GM18520 (cell line): ENCODE measurements at regions not wholly inside any gene's neighbourhood (a gene's known extent, or its start where the extent isn't known, plus 50 kb on each side); places are given as distances from the start of the nearest gene placed in this dataset.
"Not testable (repeated sequence)": the region's sequence is repeated elsewhere in the genome, so short reads cannot be mapped to it uniquely, and the experiment has no call there.

Source experiments
- ATAC-seq: cut with Tn5 transposase; IDR thresholded peaks from one replicate; pipeline ENCODE4 v1.9.1; 2021; ENCODE audit not compliant: unreplicated experiment

DNA sequence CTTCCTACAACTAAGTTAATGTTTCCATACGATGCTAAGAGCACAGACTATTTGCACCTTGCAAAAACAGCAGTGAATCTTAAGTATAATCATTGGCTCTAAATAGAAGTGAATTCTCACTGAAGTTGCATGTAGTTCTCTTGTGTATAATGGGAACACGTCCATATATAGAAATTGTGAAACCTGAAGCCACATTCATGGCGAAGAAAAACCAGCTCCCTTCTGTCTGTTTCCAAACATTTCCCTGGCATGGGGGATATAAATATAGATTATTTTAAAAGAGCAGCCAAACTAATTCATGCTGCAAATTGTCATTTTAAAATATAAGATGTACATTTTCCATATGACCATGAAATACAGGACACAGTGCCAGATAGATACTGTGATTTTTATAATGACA, 71.1 kb downstream of the TRAM1L1 start:
- no peak for ATAC-seq

DNA sequence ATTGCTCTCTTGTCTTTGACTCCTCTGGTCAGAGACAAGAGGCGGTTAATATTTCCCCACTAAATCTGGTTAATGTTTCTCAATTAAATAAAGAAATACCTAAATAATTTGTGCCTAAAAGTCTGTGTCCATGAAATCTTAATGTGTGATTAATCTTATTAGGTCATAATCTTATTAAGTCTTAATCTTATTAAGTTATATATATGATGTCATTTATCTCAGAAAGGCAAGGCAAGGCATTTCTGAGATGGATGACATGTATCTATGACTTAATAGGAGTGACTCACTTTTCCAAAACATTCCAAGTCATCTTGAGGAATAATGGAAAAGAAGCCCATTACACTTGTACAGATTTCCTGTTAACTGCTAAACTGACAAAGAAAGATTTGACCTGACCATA, 74.7 kb downstream of the TRAM1L1 start:
- ATAC-seq = no peak

DNA sequence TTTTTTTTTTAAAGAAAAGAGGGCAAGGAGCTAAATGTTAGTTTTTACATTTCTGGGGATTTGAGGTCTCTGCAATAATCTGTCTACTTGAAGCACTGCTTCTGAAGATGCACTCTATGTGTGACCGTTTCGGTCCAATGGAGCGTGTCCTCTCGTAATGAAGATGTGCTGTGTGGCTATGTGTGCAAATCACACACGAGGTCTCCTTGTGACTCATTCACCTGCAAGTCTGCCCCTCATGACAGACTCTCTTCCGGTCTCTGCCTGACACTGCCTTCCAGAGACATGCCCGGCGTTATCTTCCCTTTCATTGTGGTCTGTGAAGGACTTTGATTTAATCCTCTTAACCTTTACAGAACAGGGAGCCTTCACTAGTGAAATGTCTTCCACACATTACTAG, 84.3 kb downstream of the TRAM1L1 start:
- ATAC-seq = peak; percentile 76

DNA sequence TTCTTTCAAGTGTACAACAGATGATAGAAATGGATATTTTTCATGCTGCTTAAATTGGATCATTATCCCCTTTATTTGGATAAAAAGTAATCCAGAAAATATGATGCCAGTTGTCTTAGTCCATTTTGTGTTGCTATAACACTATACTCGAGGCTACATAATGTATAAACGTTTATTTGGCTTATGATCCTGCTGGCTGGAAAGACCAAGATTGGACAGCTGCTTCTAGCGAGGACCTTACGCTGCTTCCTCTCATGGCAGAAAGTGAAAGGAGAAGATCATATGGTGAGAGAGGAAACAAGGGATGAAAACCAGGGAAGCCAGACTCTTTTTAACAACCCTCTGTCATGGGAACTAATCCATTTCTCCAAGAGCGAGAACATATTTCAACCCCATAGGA, 102.7 kb downstream of the TRAM1L1 start:
- ATAC-seq = no peak

DNA sequence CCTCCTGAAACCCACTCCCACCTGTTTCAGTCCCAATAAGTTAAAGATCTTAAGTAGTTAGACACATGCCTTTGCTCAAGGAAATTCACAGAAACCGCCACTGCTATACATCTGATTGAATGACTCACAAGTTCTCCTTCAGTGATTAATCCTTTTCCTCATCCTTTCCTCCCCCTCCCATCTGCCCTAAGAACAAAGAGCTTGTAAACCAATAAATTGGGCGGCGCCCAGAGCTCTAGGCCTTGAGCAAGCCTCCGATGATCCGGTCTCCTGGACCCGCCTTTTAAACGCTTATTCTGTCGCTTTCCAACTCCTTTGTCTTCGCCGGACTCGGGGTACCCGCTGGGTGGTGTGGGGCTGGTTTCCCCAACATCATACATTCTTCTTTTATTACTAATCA, 104.9 kb downstream of the TRAM1L1 start:
- not testable (repeated sequence) for ATAC-seq

DNA sequence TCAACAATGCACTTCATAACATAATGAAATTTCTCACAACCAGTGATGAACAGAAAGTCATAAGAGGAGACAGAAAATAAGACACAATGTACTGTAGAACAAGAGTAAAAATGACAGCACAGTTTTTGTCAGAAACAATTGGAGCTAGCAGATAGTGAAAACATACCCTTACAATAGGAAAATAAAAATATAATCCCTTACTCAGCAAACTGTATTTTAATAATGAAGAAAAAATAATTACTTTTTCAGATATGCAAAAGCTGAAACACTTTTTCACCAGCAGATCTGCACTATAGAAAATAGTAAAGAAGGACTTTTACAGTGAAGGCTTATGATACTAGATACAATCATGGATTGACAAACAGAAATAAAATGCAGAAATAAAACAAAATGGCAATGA, 126.3 kb downstream of the TRAM1L1 start:
- no peak for ATAC-seq

DNA sequence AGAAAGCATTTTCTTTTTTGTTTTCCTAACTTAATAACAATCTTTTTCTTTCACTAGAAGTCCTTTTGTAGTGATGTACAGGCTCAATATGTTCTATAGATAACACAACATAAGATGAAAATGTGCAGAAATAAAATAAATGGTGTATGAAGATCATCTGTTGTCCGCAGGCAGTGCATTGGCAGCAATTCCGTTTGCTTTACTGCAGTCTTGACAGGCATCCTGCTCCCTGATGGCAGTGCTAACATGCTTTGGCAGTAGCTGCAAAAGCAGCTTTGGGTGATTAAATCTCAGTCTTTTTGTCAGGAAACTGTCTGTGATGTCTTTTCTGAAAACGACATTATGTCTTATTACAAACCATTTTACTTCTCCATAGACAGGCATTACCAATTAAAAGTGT, 131.4 kb downstream of the TRAM1L1 start:
- ATAC-seq = no peak

DNA sequence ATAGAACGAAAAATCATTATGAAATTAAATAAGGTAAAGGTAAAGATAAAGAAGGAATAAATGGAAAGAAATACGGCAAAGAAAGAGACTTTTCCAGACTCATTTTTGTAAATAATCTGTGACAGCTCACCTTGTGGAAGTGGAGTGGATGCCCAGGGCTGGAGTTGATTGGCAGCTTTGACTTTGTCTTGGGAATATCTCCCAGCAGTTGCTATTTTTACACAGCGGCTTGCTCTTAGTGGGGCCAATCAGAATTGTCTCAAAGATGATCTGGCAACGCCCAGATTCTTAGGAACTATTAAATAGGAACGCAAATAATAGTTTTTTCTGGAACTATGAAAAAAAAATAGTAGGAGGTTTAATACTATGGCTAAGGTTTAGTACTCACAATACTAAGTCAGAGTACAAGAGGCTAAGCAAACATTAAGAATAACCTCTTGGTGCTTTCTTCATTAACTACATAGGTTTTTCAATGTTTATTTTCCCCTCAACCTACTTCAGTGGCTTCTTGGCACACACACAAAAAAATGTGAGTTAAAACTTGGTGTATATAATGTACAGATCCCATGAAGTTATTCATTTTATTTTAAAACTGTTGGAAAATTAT, 132.7 kb downstream of the TRAM1L1 start:
- no peak for ATAC-seq

DNA sequence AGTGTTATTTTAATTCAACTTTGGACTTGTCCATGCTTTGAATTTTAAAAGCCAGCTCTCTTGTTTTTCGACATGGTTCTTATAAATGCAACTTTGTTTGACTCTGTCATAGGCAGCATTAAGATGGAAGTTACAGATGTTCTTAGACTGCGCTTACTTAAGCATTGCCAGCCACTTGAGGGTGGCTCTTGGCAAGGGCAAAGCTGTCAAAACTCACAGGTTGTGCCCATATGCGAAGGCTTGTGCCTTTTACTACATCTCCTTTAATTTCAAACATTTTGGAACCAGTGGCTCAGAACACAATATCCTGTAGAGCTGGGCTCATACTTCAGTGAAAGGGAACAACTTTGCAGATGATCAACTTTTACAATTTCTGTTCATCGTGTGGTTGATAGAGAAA, 135.5 kb downstream of the TRAM1L1 start:
- no peak for ATAC-seq

DNA sequence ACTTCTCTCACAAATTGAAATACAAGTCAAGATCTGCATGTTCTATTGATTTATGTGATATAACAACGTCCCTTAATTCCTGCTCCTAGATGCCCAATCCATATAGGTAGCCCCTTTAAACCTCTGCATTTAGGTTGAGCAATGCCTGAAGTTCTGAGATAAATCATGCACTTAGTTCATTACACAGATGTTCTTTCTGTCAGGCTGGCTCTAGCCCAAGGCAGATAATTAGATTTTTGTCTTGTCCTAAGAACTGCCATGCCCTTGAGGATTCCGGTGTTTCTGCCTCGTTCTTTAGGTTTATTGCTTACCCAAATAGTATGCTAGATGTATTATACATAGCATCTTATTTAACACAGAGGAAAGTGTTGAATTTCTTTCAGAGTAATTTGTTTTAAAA, 143.1 kb downstream of the TRAM1L1 start:
- ATAC-seq = no peak

DNA sequence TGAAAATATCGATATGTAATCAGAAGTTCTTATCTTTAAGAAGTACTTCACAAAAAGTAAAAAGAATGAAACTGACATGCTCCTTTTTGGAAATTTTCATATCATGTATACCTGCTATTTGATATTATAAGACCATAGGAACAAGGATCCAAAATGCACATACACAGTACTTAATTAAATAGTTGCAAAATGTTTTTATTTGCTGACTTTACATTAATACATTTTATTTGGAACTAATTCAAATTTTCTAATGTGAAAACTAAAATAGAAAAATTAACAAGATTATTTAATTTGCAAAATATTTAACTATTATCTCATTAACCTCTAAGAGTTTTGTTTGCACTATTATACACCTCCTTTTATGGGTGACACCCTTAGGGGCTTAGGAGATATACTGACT, 155.0 kb downstream of the TRAM1L1 start:
- no peak for ATAC-seq

DNA sequence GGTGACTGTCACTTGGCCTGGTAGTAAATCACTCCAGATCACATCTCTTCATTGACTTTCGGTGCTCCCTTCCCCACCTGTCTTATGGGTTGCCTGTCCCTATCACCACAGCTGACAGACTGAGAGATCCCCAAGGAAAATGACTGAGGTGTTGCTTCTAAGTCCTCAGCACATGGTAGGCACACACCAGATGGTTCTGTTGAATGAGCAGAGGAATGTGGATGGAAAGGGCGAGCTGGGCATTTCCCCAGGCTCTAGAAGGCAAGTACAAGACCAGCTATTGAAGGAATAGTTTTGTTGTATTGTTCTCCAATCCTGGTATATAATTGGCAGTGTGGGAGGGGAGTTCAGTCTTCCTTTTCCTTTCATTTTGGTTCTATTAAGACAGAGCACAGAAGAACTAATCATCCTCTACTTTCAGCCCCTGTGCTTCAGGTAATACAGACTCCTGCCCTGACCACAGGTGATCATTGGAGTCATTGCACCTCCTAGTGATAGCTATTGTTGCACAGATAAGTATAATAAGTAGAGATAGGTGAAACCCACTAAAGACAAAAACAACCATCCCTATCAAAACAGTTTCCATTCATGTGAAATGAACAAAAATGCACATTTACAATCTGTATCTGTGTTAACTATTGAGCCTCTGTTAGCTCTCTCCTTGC, 158.6 kb downstream of the TRAM1L1 start:
- no peak for ATAC-seq

DNA sequence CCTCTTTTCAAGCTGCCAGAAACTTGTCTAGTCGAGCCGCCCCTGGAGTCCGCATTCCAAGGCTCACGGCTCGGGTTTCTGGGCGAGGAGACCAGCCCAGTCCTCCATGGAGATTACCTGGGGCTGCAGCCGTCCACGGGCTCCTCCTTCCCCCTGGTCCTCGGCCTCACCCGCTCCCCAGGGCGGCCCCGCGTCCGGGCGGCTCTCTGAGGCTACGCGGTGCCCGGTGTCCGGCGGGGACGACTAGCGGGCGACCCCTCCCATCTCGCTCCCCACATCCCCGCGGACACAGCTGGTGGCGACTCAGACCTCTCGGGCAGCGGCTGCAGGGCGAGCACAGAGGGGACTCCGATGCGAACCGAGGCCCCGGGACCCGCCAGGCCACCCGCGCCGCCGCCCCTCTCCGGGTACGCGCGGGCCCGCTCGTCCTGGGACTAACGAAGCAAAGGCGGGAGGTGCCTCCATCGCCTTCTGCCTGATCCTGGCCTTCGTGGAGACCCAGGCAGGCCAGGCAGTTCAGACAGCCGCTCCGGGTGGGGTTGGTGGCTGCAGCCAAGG, 159.4 kb downstream of the TRAM1L1 start:
- ATAC-seq = no peak

DNA sequence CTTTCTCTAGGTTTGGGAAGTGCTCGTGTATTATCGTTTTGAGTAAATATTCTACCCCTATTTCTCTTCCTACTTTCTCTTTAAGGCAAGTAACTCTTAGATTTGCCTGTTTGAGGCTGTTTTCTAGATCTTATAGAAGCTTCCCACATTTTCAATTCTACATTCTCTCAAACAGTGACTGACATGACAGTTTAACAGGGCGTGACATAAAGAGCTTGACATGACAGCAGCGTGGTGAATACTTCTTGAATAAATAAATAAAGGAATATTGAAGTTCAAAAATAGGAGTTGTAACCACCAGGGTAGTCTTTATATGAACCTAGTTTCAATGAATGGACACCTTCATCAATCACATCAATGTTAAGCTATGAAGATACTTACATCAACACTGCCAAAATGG, 162.0 kb downstream of the TRAM1L1 start:
- ATAC-seq = no peak

DNA sequence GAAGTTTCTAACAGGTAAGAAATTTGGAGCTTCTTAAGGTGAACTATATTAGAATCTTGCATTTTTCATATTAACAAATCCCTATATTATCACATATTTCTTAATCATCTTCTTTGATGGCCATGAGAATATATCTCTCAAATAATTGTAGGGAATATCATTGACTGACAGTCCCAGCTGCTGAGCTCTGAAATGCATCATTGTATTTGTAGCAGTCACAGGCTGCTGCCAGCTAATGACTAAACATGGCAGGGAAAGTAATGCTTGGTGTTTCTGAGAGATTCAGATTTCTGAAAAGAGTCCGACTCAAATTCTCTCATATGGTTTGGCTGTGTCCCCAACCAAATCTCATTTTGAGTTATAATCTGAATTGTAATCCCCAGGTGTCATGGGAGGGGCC, 171.9 kb downstream of the TRAM1L1 start:
- no peak for ATAC-seq

DNA sequence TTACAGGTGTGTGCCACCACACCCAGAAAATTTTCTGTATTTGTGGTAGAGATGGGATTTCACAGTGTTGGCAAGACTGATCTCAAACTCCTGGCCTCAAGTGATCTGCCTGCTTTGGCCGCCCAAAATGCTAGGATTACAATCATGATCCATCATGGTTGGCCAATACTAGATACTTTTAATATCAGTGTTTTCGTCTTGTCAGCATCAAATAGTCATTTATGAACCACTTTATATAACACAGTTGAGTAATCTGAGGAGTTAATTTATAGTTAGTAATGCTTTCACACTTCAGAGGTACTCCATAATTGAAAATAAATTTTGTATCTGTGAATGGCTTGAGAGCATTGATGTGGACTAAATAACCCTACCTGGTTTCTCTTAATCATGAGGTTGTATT, 178.6 kb downstream of the TRAM1L1 start:
- ATAC-seq = no peak

DNA sequence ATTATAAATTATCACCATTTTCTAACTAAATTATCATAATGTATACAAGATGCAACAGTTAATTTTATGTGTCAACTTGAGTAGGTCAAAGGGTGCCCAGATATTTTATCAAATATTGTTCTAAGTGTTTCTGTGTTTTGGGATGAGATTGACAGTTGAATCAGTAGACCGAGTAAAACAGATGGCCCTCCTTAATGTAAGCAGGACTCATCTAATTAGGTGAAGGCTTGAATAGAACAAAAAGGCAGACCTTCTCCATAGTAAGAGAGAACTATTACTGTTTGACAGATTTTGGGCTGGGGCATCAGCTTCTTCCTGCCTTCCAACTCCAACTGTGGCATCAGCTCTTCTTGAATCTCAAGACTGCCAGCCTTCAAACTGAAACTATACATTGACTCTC, 185.8 kb downstream of the TRAM1L1 start:
- no peak for ATAC-seq

DNA sequence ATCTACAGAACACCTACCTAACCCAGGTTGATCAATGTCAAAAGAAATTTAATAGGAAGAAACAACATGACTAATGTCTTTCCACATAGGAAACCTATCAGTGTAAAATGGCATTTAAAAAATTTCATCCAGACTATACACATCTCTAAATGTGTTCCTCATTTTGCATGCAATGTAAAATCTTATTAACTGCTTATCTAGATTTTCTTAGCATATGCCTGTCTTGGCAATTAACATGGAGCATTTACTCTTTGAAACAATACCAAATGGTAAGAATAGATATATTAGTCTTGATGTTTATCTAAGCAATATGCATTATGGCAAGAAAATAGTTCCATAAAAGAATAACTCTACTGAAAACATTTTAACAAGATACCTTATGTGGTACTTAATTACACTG, 199.8 kb downstream of the TRAM1L1 start:
- ATAC-seq = no peak

DNA sequence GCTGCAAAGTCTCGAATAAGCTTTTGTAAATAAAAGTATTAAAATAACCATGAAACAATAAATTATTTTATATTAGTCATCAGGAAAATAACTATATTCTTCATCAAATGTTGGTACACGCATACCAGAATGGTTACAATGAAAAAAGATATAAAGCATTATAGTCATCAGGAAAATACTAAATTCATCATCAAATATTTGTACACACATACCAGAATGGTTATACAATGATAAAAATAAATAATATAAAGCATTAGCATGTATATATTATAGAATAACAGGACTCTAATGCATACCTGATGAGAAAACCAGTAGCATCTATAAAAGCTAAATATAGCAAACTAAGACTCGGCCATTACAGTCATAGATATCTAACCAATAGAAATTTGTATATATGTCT, 202.9 kb downstream of the TRAM1L1 start:
- no peak for ATAC-seq

DNA sequence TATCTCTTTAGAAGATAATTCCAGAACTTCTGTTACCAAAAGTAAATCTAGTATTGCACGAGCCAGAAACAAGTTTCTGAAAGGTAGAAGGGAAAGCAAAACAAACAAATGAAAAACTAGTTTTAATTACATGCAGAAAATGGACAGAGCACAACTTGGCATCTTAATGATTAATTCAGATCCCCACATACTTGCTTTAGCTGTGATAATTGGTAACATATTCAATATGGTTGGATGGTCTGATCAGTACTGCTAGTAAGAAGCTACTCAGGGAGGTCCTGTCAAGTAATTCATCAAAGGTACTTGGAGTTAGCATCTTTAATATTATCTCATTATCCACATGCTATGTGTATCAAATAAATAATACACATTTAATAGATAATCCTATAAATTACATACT, 204.3 kb downstream of the TRAM1L1 start:
- ATAC-seq = no peak

DNA sequence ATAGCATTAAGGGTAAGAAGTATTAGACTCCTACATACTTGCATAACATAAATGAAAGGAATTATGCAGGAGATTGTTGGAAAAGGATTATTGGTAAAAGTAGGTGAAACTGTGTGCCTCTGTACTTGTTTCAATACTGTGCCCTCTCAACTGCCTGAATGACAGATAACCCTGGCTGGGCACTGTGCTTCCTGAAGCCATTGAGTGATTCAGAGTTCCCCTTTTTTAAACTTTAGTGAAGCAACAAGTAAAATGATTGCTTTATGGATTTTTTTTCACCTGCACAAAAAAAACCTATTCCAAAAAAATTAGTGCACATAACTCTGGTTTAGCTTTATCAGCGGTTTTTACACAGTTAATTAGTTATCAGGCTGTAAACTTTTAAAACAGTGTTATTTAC, 204.8 kb downstream of the TRAM1L1 start:
- no peak for ATAC-seq

DNA sequence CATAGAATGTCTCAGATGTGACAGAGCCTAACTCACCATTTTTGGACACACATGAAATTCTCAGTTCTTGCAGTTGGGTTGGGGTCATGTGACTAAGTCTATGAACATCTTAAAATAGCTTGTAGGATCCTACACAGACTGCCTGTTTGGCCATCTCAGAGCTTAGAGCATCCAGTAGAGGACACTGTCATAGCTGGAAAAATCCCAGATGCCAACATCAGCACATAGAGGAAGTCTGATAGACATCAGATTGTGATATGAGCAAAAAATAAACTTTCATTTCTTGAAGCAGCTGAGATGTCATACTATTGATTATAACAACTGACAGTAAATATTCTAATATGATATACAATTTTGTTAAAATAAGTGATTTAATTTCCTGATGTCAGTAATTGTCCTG, 207.1 kb downstream of the TRAM1L1 start:
- ATAC-seq = no peak

DNA sequence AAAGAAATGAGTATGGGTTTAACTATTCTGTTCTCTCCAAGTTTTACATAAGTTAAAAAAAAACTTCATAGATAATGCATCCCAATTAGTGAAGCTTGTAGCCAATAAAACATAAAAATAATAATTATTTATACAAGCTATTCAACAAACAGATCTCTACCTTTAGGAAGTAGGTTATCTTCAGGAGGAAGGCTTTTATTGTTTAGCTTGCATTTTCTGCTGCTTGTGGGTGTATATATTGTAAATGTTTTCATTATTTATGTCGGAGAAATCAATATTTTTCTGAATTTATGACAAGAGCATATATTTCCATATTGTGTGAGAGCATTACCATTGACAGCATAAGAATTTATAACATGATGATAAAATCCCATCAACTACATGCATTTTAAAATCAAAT, 208.3 kb downstream of the TRAM1L1 start:
- ATAC-seq = no peak
